Caco-2 (cell line): ENCODE measurements at regions not wholly inside any gene's neighbourhood (a gene's known extent, or its start where the extent isn't known, plus 50 kb on each side); places are given as distances from the start of the nearest gene placed in this dataset.

Experiments
- BruUV-seq: library from RNA; stranded (reverse); fragments of 400-500 nt; replicated peaks from 2 replicates; lab custom pipeline; 2021; lab: Mats Ljungman, UMichigan
- CTCF ChIA-PET: fragments of 300-600 bp; sonication (Branson Sonifier 250); formaldehyde crosslinking; loops from one replicate; lab custom pipeline; 2022; ENCODE audit warnings: antibody characterized with exemption; lab: Charles Lee
- POLR2A ChIA-PET: fragments of 300-600 bp; sonication (Branson Sonifier 250); formaldehyde crosslinking; loops from one replicate; lab custom pipeline; 2022; ENCODE audit warnings: antibody characterized with exemption; lab: Charles Lee
- DNase-seq, 2 experiments: peaks; one replicate each; pipeline versions ENCODE4 v3.0.0 to v3.0.0-alpha.2; 2020 to 2022
- H3K27me3 ChIP-seq: replicated peaks from 2 replicates; pipeline ENCODE4 v1.6.0; 2011; ENCODE audit warnings: low read length; ENCODE audit not compliant: control insufficient read depth, insufficient read depth
- H3K36me3 ChIP-seq: 2 replicates; pipeline ENCODE4 v1.5.1; 2011; ENCODE audit warnings: low read length; ENCODE audit not compliant: control insufficient read depth, insufficient read depth
- H3K4me1 ChIP-seq: fragments of 250-450 bp; sonication (Bioruptor Pico); 2 replicates; pipeline ENCODE4 v1.5.1; 2020; ENCODE audit warnings: mild to moderate bottlenecking
- H3K4me3 ChIP-seq: 2 replicates; pipeline ENCODE4 v1.5.1; 2011; ENCODE audit warnings: low read depth, mild to moderate bottlenecking, control low read depth, low read length
- H3K9me3 ChIP-seq: fragments of 250-450 bp; sonication (Bioruptor Pico); 2 replicates; pipeline ENCODE4 v1.5.1; 2020; ENCODE audit warnings: mild to moderate bottlenecking, moderate library complexity
- H3K27ac Mint-ChIP-seq: one replicate; pipeline ENCODE4 v1.8.0; 2022; ENCODE audit warnings: mixed read lengths; ENCODE audit not compliant: unreplicated experiment
- H3K27me3 Mint-ChIP-seq: one replicate; pipeline ENCODE4 v1.8.0; 2022; ENCODE audit warnings: mixed read lengths; ENCODE audit not compliant: insufficient read depth, unreplicated experiment
- H3K36me3 Mint-ChIP-seq: one replicate; pipeline ENCODE4 v1.8.0; 2022; ENCODE audit warnings: mild to moderate bottlenecking, mixed read lengths; ENCODE audit not compliant: insufficient read depth, unreplicated experiment
- H3K4me1 Mint-ChIP-seq: one replicate; pipeline ENCODE4 v1.8.0; 2022; ENCODE audit warnings: low read depth, mixed read lengths; ENCODE audit not compliant: unreplicated experiment
- H3K4me3 Mint-ChIP-seq: one replicate; pipeline ENCODE4 v1.8.0; 2022; ENCODE audit warnings: mild to moderate bottlenecking, moderate library complexity, mixed read lengths; ENCODE audit not compliant: unreplicated experiment
- H3K9me3 Mint-ChIP-seq: one replicate; pipeline ENCODE4 v1.8.0; 2022; ENCODE audit warnings: mixed read lengths; ENCODE audit not compliant: unreplicated experiment
- intact Hi-C: fragments of 100-400 bp; cut with micrococcal nuclease; formaldehyde crosslinking; loops from one replicate; pipeline ENCODE4 v1.10.0; 2022; ENCODE audit not compliant: unreplicated experiment
- TF ChIP-seq, protein P1 (sequence below), 2 experiments: fragments of 200-600 bp in 1 of 2; IDR thresholded peaks; 1 replicate in 1 of 2; 2 replicates in 1 of 2; pipeline versions ENCODE4 v1.5.1 to v1.8.0; 2011 to 2022; ENCODE audit warnings: antibody characterized with exemption in 1 of 2, control low read depth in 1 of 2, inconsistent platforms in 1 of 2, low read depth in 1 of 2, low read length in 1 of 2, mild to moderate bottlenecking in 1 of 2, moderate library complexity in 1 of 2; ENCODE audit not compliant: insufficient read depth in 1 of 2, severe bottlenecking in 1 of 2, unreplicated experiment in 1 of 2

DNA sequence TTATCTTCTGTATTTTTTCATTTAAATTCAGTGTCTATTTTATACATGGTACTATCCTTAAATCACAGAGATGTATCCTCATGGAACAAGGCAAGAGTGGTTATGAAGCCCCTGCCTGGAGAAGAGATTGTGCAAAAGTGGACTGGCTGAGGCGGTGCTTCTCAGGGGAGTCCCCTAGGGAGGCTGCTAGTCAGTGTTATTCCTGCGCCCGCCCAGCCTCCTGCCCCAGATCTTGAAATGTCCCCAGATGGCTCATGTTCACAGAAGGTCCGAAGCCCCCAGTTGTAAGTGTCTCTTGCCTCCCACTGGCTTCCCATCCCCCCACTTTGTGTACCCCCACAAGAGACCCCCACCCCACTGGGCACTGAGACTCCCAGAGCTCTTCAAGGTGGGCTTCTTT lies 366.9 kb downstream of the TNS3 start:
- POLR2A ChIA-PET, result no interaction called here

DNA sequence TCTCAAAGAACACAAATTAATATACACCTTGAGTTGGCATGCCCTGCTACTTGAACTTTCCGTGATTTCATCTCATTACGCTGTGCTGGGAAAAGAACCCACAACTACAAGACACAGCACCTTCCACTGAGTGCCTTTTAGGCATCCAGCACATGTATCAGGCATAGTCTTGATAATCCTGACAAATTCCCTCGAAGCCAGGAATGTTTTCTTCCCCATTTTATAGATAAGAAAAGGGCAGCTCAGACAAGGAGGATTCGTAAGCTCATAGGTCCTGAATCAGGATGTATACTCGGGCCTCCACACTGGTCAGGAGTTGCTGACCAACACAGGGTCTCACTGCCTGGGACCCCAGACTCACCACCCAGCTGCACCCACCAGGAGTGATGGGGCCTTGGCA lies 368.6 kb downstream of the TNS3 start:
- Histone ChIP-seq H3K36me3 (no peaks in the 10 kb centered on the region), H3K9me3 (no peaks in the 10 kb centered on the region), H3K4me3 (no peak overlapping the region), H3K27me3 (no peaks in the 10 kb centered on the region), H3K4me1 (peaks cover 29% of the 10 kb centered on the region)
- peaks cover 21% of the 10 kb centered on the region for H3K9me3 Mint-ChIP-seq
- H3K4me1 Mint-ChIP-seq, result peaks cover 20% of the 10 kb centered on the region
- no peak for DNase-seq
- H3K27ac Mint-ChIP-seq, result no peak overlapping the region
- H3K36me3 Mint-ChIP-seq, result no peaks in the 10 kb centered on the region
- POLR2A ChIA-PET, result no interaction called here
- BruUV-seq, result no TSS peak
- intact Hi-C loops, result no loop called here
- TF ChIP-seq, protein P1, sequence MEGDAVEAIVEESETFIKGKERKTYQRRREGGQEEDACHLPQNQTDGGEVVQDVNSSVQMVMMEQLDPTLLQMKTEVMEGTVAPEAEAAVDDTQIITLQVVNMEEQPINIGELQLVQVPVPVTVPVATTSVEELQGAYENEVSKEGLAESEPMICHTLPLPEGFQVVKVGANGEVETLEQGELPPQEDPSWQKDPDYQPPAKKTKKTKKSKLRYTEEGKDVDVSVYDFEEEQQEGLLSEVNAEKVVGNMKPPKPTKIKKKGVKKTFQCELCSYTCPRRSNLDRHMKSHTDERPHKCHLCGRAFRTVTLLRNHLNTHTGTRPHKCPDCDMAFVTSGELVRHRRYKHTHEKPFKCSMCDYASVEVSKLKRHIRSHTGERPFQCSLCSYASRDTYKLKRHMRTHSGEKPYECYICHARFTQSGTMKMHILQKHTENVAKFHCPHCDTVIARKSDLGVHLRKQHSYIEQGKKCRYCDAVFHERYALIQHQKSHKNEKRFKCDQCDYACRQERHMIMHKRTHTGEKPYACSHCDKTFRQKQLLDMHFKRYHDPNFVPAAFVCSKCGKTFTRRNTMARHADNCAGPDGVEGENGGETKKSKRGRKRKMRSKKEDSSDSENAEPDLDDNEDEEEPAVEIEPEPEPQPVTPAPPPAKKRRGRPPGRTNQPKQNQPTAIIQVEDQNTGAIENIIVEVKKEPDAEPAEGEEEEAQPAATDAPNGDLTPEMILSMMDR (IDR thresholded peaks at IDR 0.05; ENCODE audit: insufficient read depth in 1 of 2, low read depth in 1 of 2, low read length in 1 of 2, severe bottlenecking in 1 of 2, unreplicated experiment in 1 of 2), result no peak
- H3K4me3 Mint-ChIP-seq, result no peak overlapping the region
- CTCF ChIA-PET, result no interaction called here
- H3K27me3 Mint-ChIP-seq, result no peaks in the 10 kb centered on the region

More for the DNA sequence above, 366.9 kb downstream of the TNS3 start:
- H3K9me3 Mint-ChIP-seq, result peaks cover 16% of the 10 kb centered on the region
- TF ChIP-seq, protein P1 (IDR thresholded peaks at IDR 0.05; ENCODE audit: insufficient read depth in 1 of 2, low read depth in 1 of 2, low read length in 1 of 2, severe bottlenecking in 1 of 2, unreplicated experiment in 1 of 2), result no peak
- H3K36me3 Mint-ChIP-seq, result no peaks in the 10 kb centered on the region
- no TSS peak for BruUV-seq
- H3K36me3 ChIP-seq, result no peaks in the 10 kb centered on the region
- no peaks in the 10 kb centered on the region for H3K27me3 ChIP-seq
- H3K9me3 ChIP-seq, result no peaks in the 10 kb centered on the region
- H3K4me1 Mint-ChIP-seq, result peaks cover 17% of the 10 kb centered on the region
- no peak overlapping the region for H3K4me3 ChIP-seq
- intact Hi-C loops, result no loop called here
- H3K27ac Mint-ChIP-seq, result no peak overlapping the region
- CTCF ChIA-PET, result no interaction called here
- peaks cover 3% of the 10 kb centered on the region for H3K27me3 Mint-ChIP-seq
- no peak for DNase-seq
- no peak overlapping the region for H3K4me3 Mint-ChIP-seq
- peaks cover 24% of the 10 kb centered on the region for H3K4me1 ChIP-seq

DNA sequence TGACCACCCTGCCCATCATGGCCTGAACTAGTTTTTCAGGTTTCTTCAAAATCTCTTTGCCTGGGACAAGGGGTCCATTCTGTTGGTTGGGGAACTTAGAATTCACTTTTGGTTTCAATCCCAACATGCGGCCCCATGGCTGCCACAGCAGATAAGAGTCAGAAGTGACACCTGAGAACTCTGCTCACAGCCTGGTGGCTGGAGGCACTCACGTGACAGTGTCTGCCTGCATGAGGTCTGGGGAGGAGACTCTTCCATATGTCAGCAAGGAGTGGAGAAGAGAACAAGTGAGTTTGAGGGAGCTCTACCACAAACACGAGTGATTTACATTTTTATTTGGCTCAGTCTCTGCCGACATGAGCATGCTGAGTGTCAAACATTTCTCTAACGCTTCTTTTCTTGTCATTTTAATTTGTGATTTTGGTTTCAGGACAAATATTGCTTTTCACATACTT lies 370.4 kb downstream of the TNS3 start:
- H3K27me3 Mint-ChIP-seq, result no peaks in the 10 kb centered on the region
- no peaks in the 10 kb centered on the region for H3K27me3 ChIP-seq

More for the DNA sequence above, 370.4 kb downstream of the TNS3 start:
- Mint-ChIP-seq H3K27ac (peak overlapping the region; percentile 4), H3K9me3 (peaks cover 30% of the 10 kb centered on the region), H3K4me3 (no peak overlapping the region), H3K4me1 (peaks cover 20% of the 10 kb centered on the region), H3K36me3 (no peaks in the 10 kb centered on the region)
- DNase-seq, result no peak
- ChIA-PET CTCF (no interaction called here), POLR2A (no interaction called here)
- Histone ChIP-seq H3K36me3 (no peaks in the 10 kb centered on the region), H3K4me1 (peaks cover 23% of the 10 kb centered on the region), H3K9me3 (no peaks in the 10 kb centered on the region), H3K4me3 (no peak overlapping the region)
- TF ChIP-seq, protein P1 (IDR thresholded peaks at IDR 0.05; ENCODE audit: insufficient read depth in 1 of 2, low read depth in 1 of 2, low read length in 1 of 2, severe bottlenecking in 1 of 2, unreplicated experiment in 1 of 2), result no peak
- no TSS peak for BruUV-seq
- intact Hi-C loops, result no loop called here
